KG1 (cell line): ENCODE measurements at regions not wholly inside any gene's neighbourhood (a gene's known extent, or its start where the extent isn't known, plus 50 kb on each side); places are given as distances from the start of the nearest gene placed in this dataset.

Experiments used
- DNase-seq: peaks from one replicate; lab custom pipeline; 2025; lab: John Stamatoyannopoulos, UW

DNA sequence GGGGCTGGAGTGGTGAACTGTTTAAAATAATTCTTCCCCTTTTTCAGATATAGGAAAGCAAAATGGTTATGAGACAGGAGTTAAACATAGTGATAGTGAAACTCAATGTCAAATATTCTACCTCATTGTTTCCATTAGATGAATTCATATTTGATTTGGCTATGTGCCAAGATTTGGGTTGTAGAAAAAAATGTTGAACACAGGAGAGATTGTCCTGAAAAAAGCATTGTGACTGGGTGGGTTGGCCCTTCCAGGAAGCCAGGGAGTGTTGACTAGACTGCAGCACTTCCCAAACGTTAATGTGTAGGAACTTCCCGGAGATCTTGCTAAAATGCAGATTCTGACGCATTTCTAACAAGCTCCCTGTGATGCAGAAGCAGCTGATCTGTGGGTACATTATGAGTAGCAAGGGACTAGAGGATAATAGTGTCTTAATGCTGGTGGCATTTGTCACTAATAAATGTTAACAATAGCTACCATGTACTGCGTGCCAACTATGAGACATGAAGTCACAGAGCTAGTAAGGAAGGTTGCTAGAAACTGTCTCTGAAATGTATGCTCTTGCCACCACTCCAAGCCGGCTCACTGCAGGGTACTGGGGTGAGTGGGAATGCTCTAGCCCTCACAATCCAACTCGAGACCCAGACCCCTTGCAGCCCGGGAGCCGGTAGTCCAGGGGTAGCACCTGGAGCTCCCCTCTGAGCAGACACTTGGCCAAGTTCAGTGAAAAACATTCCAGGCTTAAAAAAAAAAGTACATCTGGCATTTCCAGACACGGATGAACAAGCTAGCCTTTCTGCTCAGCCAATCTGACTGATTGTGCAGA, 120.6 kb downstream of the CD47 start:
- no peak for DNase-seq

DNA sequence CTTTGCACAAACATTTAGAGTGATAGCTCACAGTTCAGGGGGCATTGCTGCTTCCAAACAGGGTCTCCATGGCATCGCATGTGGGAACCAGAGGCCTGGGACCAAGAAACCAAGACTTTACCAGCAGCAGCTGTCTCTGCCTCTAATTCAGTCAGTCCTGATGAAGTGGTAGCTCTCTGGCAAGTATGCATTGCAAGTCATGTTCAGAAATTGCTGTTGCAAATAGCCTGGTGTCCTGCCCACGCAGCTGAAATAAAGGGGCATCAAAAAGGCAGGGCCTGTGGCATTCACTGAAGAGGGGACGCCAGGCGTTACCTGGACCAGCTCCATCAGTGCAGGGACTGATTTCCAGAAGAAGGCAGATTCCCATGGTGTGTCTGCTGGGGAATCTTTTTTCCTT, 121.3 kb downstream of the CD47 start:
- no peak for DNase-seq

GRCh38 chr3:107966276-107966675, 124.6 kb downstream of the CD47 start:
- DNase-seq: no peak

- DNase-seq: no peak
These were observed 125.6 kb downstream of the CD47 start for GRCh38 chr3:107965136-107965655.

DNA sequence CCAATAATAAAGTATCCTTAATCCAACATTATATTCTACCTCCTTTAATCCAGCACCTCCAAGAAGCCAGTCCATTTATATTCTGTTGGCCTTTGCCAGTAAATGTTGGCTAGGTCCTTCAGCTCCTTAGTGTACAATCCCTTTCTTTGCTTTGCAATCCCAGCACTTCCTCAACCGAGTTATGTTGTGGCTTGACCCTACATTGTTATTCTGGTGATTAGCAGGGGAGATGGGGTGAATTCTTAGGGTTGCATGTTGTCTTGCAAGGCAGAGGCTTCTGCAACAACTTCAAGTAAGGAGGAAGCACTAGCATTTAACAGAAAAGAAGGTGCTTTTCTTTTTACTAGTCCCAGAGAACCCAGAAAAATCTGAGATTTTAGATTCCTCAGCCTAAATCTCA, 127.2 kb downstream of the CD47 start:
- DNase-seq: no peak

- no peak for DNase-seq
These were observed 127.9 kb downstream of the CD47 start for GRCh38 chr3:107962946-107963345.

GRCh38 chr3:107962037-107962436, 128.8 kb downstream of the CD47 start:
- DNase-seq: no peak

- no peak for DNase-seq
These were observed 131.2 kb downstream of the CD47 start for GRCh38 chr3:107959550-107960154.

DNA sequence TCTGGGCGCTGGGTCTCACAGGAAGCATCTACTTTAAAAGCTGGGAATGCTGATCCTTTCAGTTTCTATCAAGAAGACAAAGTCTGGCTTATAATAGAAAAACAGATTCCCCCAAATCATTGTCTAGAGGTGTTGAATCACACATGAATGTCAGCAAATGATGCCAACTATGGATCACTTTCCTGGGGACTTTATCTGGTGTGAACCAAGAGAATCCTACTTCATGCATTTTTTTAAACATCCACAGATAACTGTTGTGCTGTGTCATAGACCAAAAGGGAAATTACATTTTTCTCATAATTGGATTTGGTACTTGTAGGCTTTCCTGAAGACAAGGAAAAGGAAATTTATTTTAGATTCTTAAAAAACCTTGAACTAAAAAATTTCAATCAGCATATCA, 132.7 kb downstream of the CD47 start:
- DNase-seq: no peak

DNA sequence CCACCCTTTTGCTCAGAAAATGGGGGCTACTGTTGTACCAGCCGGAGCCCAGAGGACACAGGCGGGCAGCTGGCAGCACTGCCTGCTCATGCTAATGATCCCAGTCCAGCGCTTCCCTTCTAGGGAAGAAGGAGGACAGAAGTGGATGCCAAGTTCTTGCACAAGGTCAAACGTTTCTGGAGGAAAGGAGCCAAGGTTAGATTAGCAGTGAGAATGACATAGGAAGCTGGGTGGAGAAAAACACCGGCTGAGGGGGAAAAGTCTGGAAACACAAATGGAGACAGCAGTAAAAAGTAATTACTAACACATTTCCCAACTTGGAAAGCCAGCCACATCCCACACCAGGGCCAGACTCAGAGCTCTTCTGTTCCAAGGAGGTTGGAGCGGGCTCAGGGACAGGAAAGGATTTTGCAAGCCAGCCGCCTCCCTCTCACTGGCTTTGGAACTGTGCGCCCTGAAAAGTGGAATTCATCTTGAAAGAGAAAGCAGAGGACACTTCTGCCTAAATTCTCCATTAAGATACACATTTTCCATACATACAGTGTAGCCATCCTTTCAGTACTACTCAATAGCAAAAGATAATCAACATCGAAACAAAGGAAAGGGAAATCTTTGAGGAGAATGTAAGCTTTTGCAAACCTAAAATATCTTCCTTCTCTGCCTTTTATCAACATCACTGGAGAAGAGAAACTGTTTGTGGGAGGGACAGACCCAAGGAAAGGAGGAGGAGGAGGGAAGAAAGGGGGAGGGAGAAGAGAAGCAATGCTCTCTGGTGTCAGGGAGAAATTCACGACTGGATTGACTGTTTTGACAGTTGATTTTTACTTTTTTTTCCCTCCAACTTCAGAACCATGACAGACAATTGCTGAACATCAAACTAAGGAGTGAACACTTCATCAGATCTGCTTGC, 133.6 kb downstream of the CD47 start:
- no peak for DNase-seq

DNA sequence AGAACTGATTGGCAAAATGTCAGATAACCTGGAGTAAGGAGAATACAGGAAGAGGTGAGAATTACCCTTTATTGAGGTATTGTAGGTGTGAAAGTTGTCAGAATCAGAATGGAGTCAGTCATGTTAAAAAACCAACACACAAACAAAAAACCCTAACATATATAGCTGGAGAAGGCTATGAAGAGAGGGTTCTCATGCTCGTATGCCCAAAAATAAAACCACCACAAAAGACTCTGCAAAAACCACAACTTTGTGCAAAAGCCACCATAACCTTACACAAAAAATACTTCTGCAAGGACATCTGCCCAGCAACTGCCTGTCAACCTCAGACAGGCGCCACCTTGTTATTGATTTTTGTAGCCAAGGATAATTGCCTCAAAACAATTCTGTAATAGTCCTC, 136.0 kb downstream of the CD47 start:
- no peak for DNase-seq

DNA sequence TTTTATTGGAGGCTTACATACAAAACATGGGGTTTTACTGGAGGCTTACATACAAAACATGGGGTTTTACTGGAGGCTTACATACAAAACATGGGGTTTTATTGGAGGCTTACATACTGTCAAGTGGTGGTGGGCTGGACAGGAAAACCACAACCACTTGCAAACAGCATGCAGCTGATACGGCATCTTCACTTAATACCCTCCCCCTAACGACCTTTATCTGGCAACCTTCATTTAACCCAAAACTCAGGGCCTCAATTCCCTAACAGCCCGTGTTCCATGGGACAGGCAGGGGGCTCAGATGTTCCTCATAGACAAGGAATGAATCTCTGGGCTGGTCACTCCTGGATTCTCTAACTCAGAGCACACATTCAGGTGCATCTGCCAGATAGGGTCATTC, 137.1 kb downstream of the CD47 start:
- no peak for DNase-seq

DNA sequence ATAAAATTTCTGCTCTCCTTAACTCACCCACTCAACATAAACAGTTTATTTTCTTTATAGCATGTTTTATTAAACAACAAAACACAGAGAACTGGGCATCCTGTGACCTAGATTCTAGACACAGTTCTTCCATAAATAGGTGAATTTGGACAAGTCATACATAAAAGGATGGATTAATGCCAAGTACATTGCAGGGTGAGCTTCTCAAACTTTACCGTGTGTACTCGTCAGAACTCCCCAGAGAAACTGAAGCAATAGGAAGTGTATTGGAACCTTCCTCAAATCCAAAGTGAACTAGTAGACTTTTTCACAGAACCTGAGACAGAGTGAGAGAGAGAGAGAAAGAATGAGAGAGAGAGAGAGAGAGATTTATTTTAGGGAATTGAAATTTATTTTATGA, 139.7 kb downstream of the CD47 start:
- DNase-seq: no peak

GRCh38 chr3:107950417-107950816, 140.4 kb downstream of the CD47 start:
- no peak for DNase-seq

- no peak for DNase-seq
These were observed 141.3 kb downstream of the CD47 start for GRCh38 chr3:107949394-107949970.

- no peak for DNase-seq
These were observed 143.6 kb downstream of the CD47 start for GRCh38 chr3:107947203-107947602.

GRCh38 chr3:107946700-107947099, 144.1 kb downstream of the CD47 start:
- no peak for DNase-seq

- DNase-seq: no peak
These were observed 145.3 kb downstream of the CD47 start for GRCh38 chr3:107945417-107946094.

GRCh38 chr3:107943786-107944523, 146.9 kb downstream of the CD47 start:
- DNase-seq: no peak

GRCh38 chr3:107942951-107943749, 147.7 kb downstream of the CD47 start:
- no peak for DNase-seq
